H9 (cell line): ENCODE measurements at regions not wholly inside any gene's neighbourhood (a gene's known extent, or its start where the extent isn't known, plus 50 kb on each side); places are given as distances from the start of the nearest gene placed in this dataset.
A peak's percentile ranks its signal among the peaks of the same experiment; 100 is the strongest.

Experiments used
- DNase-seq: peaks from one replicate; pipeline ENCODE4 v3.0.0-alpha.2; 2017
- H2AFZ ChIP-seq: one replicate; pipeline ENCODE4 v1.6.1; 2013; ENCODE audit warnings: mild to moderate bottlenecking, low read length, control low read depth, moderate library complexity
- H2AK5ac ChIP-seq: 2 replicates; pipeline ENCODE4 v1.6.1; 2013; ENCODE audit warnings: low read length, control low read depth, mixed read lengths; ENCODE audit not compliant: insufficient read length
- H2BK120ac ChIP-seq: one replicate; pipeline ENCODE4 v1.6.1; 2013; ENCODE audit warnings: low read depth, mild to moderate bottlenecking, low read length, control low read depth, inconsistent platforms; ENCODE audit not compliant: poor library complexity, severe bottlenecking
- H2BK12ac ChIP-seq: 2 replicates; pipeline ENCODE4 v1.6.1; 2013; ENCODE audit warnings: low read length, control low read depth, mixed read lengths, low read depth; ENCODE audit not compliant: insufficient read length
- H2BK15ac ChIP-seq: 2 replicates; pipeline ENCODE4 v1.6.1; 2013; ENCODE audit warnings: low read depth, low read length, control low read depth
- H2BK20ac ChIP-seq: one replicate; pipeline ENCODE4 v1.6.1; 2013; ENCODE audit warnings: low read depth, mild to moderate bottlenecking, low read length, control low read depth, inconsistent platforms; ENCODE audit not compliant: poor library complexity, severe bottlenecking
- H2BK5ac ChIP-seq: 2 replicates; pipeline ENCODE4 v1.6.1; 2013; ENCODE audit warnings: low read length, control low read depth, mixed read lengths; ENCODE audit not compliant: insufficient read length
- H3K14ac ChIP-seq: 2 replicates; pipeline ENCODE4 v1.6.1; 2013; ENCODE audit warnings: low read length, control low read depth; ENCODE audit not compliant: insufficient read depth
- H3K18ac ChIP-seq: 2 replicates; pipeline ENCODE4 v1.6.1; 2013; ENCODE audit warnings: low read depth, mild to moderate bottlenecking, mixed read lengths, low read length, control low read depth; ENCODE audit not compliant: insufficient read length
- H3K23ac ChIP-seq: 2 replicates; pipeline ENCODE4 v1.6.1; 2013; ENCODE audit warnings: low read length, control low read depth, mixed read lengths, low read depth; ENCODE audit not compliant: insufficient read length
- H3K23me2 ChIP-seq: 2 replicates; pipeline ENCODE4 v1.6.1; 2013; ENCODE audit warnings: low read depth, mild to moderate bottlenecking, mixed read lengths, low read length, control low read depth; ENCODE audit not compliant: insufficient read length, poor library complexity, severe bottlenecking
- H3K27ac ChIP-seq: 2 replicates; pipeline ENCODE4 v1.5.1; 2013; ENCODE audit warnings: low read length, control low read depth, mixed read lengths, low read depth; ENCODE audit not compliant: insufficient read length
- H3K27me3 ChIP-seq: 2 replicates; pipeline ENCODE4 v1.6.1; 2013; ENCODE audit warnings: low read length, control low read depth, inconsistent platforms; ENCODE audit not compliant: insufficient read depth
- H3K4ac ChIP-seq: 2 replicates; pipeline ENCODE4 v1.6.1; 2013; ENCODE audit warnings: low read depth, mild to moderate bottlenecking, control low read depth, inconsistent platforms, low read length, moderate library complexity
- H3K4me1 ChIP-seq: 2 replicates; pipeline ENCODE4 v1.6.1; 2013; ENCODE audit warnings: low read length, control low read depth, inconsistent platforms; ENCODE audit not compliant: insufficient read depth
- H3K4me2 ChIP-seq: 2 replicates; pipeline ENCODE4 v1.6.1; 2013; ENCODE audit warnings: low read length, control low read depth, mixed read lengths; ENCODE audit not compliant: insufficient read length, insufficient read depth
- H3K56ac ChIP-seq: 2 replicates; pipeline ENCODE4 v1.6.1; 2013; ENCODE audit warnings: low read depth, mild to moderate bottlenecking, mixed read lengths, low read length, control low read depth; ENCODE audit not compliant: insufficient read length
- H3K79me1 ChIP-seq: 2 replicates; pipeline ENCODE4 v1.6.1; 2013; ENCODE audit warnings: low read depth, mild to moderate bottlenecking, moderate library complexity, low read length, control low read depth, inconsistent platforms; ENCODE audit not compliant: insufficient read depth, poor library complexity, severe bottlenecking
- H3K79me2 ChIP-seq: 2 replicates; pipeline ENCODE4 v1.6.1; 2013; ENCODE audit warnings: low read length, control low read depth, inconsistent platforms; ENCODE audit not compliant: insufficient read depth
- H3K9ac ChIP-seq: 2 replicates; pipeline ENCODE4 v1.6.1; 2013; ENCODE audit warnings: low read length, control low read depth, mixed read lengths; ENCODE audit not compliant: insufficient read length; ENCODE audit errors: extremely low read depth
- H3K9me3 ChIP-seq: one replicate; pipeline ENCODE4 v1.6.1; 2013; ENCODE audit warnings: low read depth, low read length, inconsistent platforms; ENCODE audit not compliant: control insufficient read depth
- H3T11ph ChIP-seq: one replicate; pipeline ENCODE4 v1.6.1; 2013; ENCODE audit warnings: mild to moderate bottlenecking, low read length, control low read depth, inconsistent platforms
- H4K20me1 ChIP-seq: one replicate; pipeline ENCODE4 v1.6.1; 2013; ENCODE audit not compliant: control insufficient read depth, insufficient read length, insufficient read depth
- H4K5ac ChIP-seq: 2 replicates; pipeline ENCODE4 v1.6.1; 2013; ENCODE audit warnings: low read depth, mild to moderate bottlenecking, mixed read lengths, low read length, control low read depth; ENCODE audit not compliant: insufficient read length
- H4K8ac ChIP-seq: replicated peaks from 2 replicates; pipeline ENCODE4 v1.6.1; 2013; ENCODE audit warnings: low read length, control low read depth, mixed read lengths, low read depth; ENCODE audit not compliant: insufficient read length
- H4K91ac ChIP-seq: 2 replicates; pipeline ENCODE4 v1.6.1; 2013; ENCODE audit warnings: low read depth, mild to moderate bottlenecking, moderate library complexity, mixed read lengths, low read length, control low read depth; ENCODE audit not compliant: insufficient read length
- H3K27ac Mint-ChIP-seq, 3 experiments: 2 replicates in 2 of 3; 3 replicates in 1 of 3; pipeline ENCODE4 v1.8.0; 2020 to 2021; ENCODE audit warnings: mixed read lengths in 3 of 3, mild to moderate bottlenecking in 1 of 3, moderate library complexity in 1 of 3
- H3K27me3 Mint-ChIP-seq: 2 replicates; pipeline ENCODE4 v1.8.0; 2021; ENCODE audit warnings: low read depth, mild to moderate bottlenecking, moderate library complexity, mixed read lengths
- H3K36me3 Mint-ChIP-seq, 3 experiments: 2 replicates in 2 of 3; 3 replicates in 1 of 3; pipeline ENCODE4 v1.8.0; 2020 to 2021; ENCODE audit warnings: low read depth in 3 of 3, mixed read lengths in 3 of 3; ENCODE audit not compliant: insufficient read depth in 1 of 3
- H3K4me1 Mint-ChIP-seq, 2 experiments: 2 replicates each; pipeline ENCODE4 v1.8.0; 2020; ENCODE audit warnings: mixed read lengths in 2 of 2
- H3K4me3 Mint-ChIP-seq, 2 experiments: 2 replicates in 1 of 2; 3 replicates in 1 of 2; pipeline ENCODE4 v1.8.0; 2020 to 2021; ENCODE audit warnings: mild to moderate bottlenecking in 2 of 2, mixed read lengths in 2 of 2, moderate library complexity in 1 of 2
- H3K9me3 Mint-ChIP-seq, 2 experiments: 2 replicates in 1 of 2; 3 replicates in 1 of 2; pipeline ENCODE4 v1.8.0; 2020; ENCODE audit warnings: mild to moderate bottlenecking in 2 of 2, mixed read lengths in 2 of 2, moderate library complexity in 1 of 2
- WGBS: extraction: QIAGEN DNeasy Blood & Tissue Kit; methylation state at CpG from one replicate; pipeline ENCODE4 v1.1.7; 2013; ENCODE audit warnings: missing lambda C conversion rate, low lambda C conversion rate, mixed read lengths; ENCODE audit not compliant: insufficient read length; ENCODE audit errors: extremely low coverage; 5-methylcytosine and 5-hydroxymethylcytosine counted together
- TF ChIP-seq, protein P1 (sequence below): fragments of 200-600 bp; sonication (generic); conservative IDR thresholded peaks from 3 replicates; pipeline ENCODE4 v1.8.0; 2021; ENCODE audit warnings: antibody characterized with exemption, mild to moderate bottlenecking

DNA sequence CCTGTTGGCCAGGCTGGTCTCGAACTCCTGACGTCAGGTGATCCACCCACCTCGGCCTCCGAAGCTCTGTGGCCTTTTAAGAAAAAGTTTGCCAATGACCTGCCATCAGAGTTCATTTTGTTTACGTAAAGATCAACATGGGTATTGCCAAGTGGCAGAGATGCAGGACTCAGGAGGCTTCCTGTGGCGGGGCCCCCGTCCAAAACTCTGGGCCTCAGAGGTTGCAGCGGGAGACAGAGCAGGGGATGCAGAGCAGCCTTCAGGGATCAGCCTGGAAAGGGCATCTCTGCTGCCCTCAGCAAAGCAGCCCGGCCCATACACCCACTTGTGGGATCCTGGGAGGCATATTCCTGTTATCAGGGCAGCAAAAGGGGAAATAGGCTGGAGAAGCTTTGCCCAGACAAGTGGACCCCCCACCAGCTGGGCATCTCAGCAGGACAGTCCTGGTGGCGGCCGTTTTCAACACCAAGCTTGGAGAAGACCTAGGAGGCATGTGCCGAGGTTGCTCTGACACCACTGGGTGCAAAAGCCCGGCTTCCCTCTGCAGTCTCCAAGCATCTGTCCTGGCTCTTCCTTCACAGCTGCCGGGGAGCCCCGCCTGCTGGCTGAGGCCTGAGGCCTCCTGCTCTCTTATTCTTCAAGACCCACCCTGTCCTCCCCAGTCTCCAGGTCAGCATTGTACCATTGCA, 1152.4 kb downstream of the BRD1 start:
- Histone ChIP-seq H4K5ac (no peak overlapping the region), H3K79me2 (no peaks in the 10 kb centered on the region)
- no peaks in the 10 kb centered on the region; the same call in 1 of the 2 replicates for H3K27me3 Mint-ChIP-seq

More for the DNA sequence above, 1152.4 kb downstream of the BRD1 start:
- TF ChIP-seq, protein P1, sequence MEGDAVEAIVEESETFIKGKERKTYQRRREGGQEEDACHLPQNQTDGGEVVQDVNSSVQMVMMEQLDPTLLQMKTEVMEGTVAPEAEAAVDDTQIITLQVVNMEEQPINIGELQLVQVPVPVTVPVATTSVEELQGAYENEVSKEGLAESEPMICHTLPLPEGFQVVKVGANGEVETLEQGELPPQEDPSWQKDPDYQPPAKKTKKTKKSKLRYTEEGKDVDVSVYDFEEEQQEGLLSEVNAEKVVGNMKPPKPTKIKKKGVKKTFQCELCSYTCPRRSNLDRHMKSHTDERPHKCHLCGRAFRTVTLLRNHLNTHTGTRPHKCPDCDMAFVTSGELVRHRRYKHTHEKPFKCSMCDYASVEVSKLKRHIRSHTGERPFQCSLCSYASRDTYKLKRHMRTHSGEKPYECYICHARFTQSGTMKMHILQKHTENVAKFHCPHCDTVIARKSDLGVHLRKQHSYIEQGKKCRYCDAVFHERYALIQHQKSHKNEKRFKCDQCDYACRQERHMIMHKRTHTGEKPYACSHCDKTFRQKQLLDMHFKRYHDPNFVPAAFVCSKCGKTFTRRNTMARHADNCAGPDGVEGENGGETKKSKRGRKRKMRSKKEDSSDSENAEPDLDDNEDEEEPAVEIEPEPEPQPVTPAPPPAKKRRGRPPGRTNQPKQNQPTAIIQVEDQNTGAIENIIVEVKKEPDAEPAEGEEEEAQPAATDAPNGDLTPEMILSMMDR: no peak
- no peak overlapping the region for H3T11ph ChIP-seq
- no peak overlapping the region for H2AK5ac ChIP-seq
- no peak overlapping the region for H3K23ac ChIP-seq
- H4K8ac ChIP-seq: no peak overlapping the region
- peaks cover 0 to 4% of the 10 kb centered on the region in 2 experiments; a peak in 2 of 4 replicates for H3K4me1 Mint-ChIP-seq
- no peak overlapping the region for H3K14ac ChIP-seq
- no CpG with 5 or more reads among the region's 15 CpGs for WGBS
- no peak overlapping the region for H3K4ac ChIP-seq
- DNase-seq: no peak
- H2AFZ ChIP-seq: no peak overlapping the region
- H3K4me1 ChIP-seq: no peaks in the 10 kb centered on the region
- no peak overlapping the region for H3K56ac ChIP-seq
- peaks cover 21 to 25% (median 24%) of the 10 kb centered on the region in 3 experiments for H3K36me3 Mint-ChIP-seq
- no peak overlapping the region; a peak in 1 of 5 replicates for H3K4me3 Mint-ChIP-seq
- H3K4me2 ChIP-seq: no peak overlapping the region
- no peak overlapping the region for H3K18ac ChIP-seq
- H2BK5ac ChIP-seq: no peak overlapping the region
- no peaks in the 10 kb centered on the region for H3K23me2 ChIP-seq
- H3K27ac Mint-ChIP-seq: peak overlapping the region in 1 of 3 experiments; percentile 47; a peak in 1 of 7 replicates
- no peak overlapping the region for H2BK15ac ChIP-seq
- no peaks in the 10 kb centered on the region for H4K20me1 ChIP-seq
- H2BK20ac ChIP-seq: no peak overlapping the region
- no peak overlapping the region for H2BK12ac ChIP-seq
- peaks cover 15% of the 10 kb centered on the region in 2 experiments for H3K9me3 Mint-ChIP-seq
- no peak overlapping the region for H3K27ac ChIP-seq
- no peak overlapping the region for H2BK120ac ChIP-seq
- H3K9ac ChIP-seq: no peak overlapping the region
- no peak overlapping the region for H4K91ac ChIP-seq
- peaks cover 9% of the 10 kb centered on the region for H3K9me3 ChIP-seq
- no peaks in the 10 kb centered on the region for H3K27me3 ChIP-seq
- no peaks in the 10 kb centered on the region for H3K79me1 ChIP-seq
